ENCODE measurements at regions not wholly inside any gene's neighbourhood (a gene's known extent, or its start where the extent isn't known, plus 50 kb on each side); places are given as distances from the start of the nearest gene placed in this dataset.

GRCh38 chr20:39137299-39137698 lies 175.2 kb downstream of the DHX35 start:
- no peak for DNase-seq (ENCODE audit: low read depth)
- Histone ChIP-seq H3K36me3 (ENCODE audit: control insufficient read depth, insufficient read depth, low read length) (no peaks in the 10 kb centered on the region), H3K4me3 (ENCODE audit: low read depth, low read length) (no peak overlapping the region), H3K27me3 (ENCODE audit: control insufficient read depth, insufficient read depth, low read length) (no peaks in the 10 kb centered on the region)
- no peak for TF ChIP-seq CTCF (IDR thresholded peaks at IDR 0.05; ENCODE audit: insufficient read depth, low read length, poor library complexity, severe bottlenecking)

GRCh38 chr20:39136798-39137197 lies 174.7 kb downstream of the DHX35 start:
- Histone ChIP-seq H3K36me3 (ENCODE audit: control insufficient read depth, insufficient read depth, low read length) (no peaks in the 10 kb centered on the region), H3K4me3 (ENCODE audit: low read depth, low read length) (no peak overlapping the region), H3K27me3 (ENCODE audit: control insufficient read depth, insufficient read depth, low read length) (no peaks in the 10 kb centered on the region)
- no peak for DNase-seq (ENCODE audit: low read depth)
- no peak for TF ChIP-seq CTCF (IDR thresholded peaks at IDR 0.05; ENCODE audit: insufficient read depth, low read length, poor library complexity, severe bottlenecking)

- TF ChIP-seq CTCF (IDR thresholded peaks at IDR 0.05; ENCODE audit: insufficient read depth, low read length, poor library complexity, severe bottlenecking): no peak
- Histone ChIP-seq H3K27me3 (ENCODE audit: control insufficient read depth, insufficient read depth, low read length) (no peaks in the 10 kb centered on the region), H3K4me3 (ENCODE audit: low read depth, low read length) (no peak overlapping the region), H3K36me3 (ENCODE audit: control insufficient read depth, insufficient read depth, low read length) (no peaks in the 10 kb centered on the region)
- no peak for DNase-seq (ENCODE audit: low read depth)
These were observed 173.9 kb downstream of the DHX35 start for GRCh38 chr20:39135885-39136544.

GRCh38 chr20:39133201-39133600 lies 171.1 kb downstream of the DHX35 start:
- H3K4me3 ChIP-seq (ENCODE audit: low read depth, low read length): no peak overlapping the region
- H3K27me3 ChIP-seq (ENCODE audit: control insufficient read depth, insufficient read depth, low read length): no peaks in the 10 kb centered on the region
- no peaks in the 10 kb centered on the region for H3K36me3 ChIP-seq (ENCODE audit: control insufficient read depth, insufficient read depth, low read length)
- no peak for TF ChIP-seq CTCF (IDR thresholded peaks at IDR 0.05; ENCODE audit: insufficient read depth, low read length, poor library complexity, severe bottlenecking)
- no peak for DNase-seq (ENCODE audit: low read depth)

- no peaks in the 10 kb centered on the region for H3K36me3 ChIP-seq (ENCODE audit: control insufficient read depth, insufficient read depth, low read length)
- no peak for TF ChIP-seq CTCF (IDR thresholded peaks at IDR 0.05; ENCODE audit: insufficient read depth, low read length, poor library complexity, severe bottlenecking)
- H3K4me3 ChIP-seq (ENCODE audit: low read depth, low read length): no peak overlapping the region
- H3K27me3 ChIP-seq (ENCODE audit: control insufficient read depth, insufficient read depth, low read length): no peaks in the 10 kb centered on the region
- DNase-seq (ENCODE audit: low read depth): no peak
These were observed 170.4 kb downstream of the DHX35 start for GRCh38 chr20:39132511-39132910.

GRCh38 chr20:39132093-39132492 lies 169.9 kb downstream of the DHX35 start:
- Histone ChIP-seq H3K36me3 (ENCODE audit: control insufficient read depth, insufficient read depth, low read length) (no peaks in the 10 kb centered on the region), H3K4me3 (ENCODE audit: low read depth, low read length) (no peak overlapping the region), H3K27me3 (ENCODE audit: control insufficient read depth, insufficient read depth, low read length) (no peaks in the 10 kb centered on the region)
- no peak for DNase-seq (ENCODE audit: low read depth)
- no peak for TF ChIP-seq CTCF (IDR thresholded peaks at IDR 0.05; ENCODE audit: insufficient read depth, low read length, poor library complexity, severe bottlenecking)

Measured in kidney epithelial cell (primary cell).